PC-3 (cell line): ENCODE measurements at regions not wholly inside any gene's neighbourhood (a gene's known extent, or its start where the extent isn't known, plus 50 kb on each side); places are given as distances from the start of the nearest gene placed in this dataset.

Source experiments
- CTCF ChIP-seq: fragments of 300-600 bp; sonication (generic); conservative IDR thresholded peaks from 2 replicates; pipeline ENCODE4 v1.5.1; 2017; ENCODE audit warnings: antibody characterized with exemption, low read depth, mild to moderate bottlenecking, low read length
- EZH2 ChIP-seq: fragments of 300-600 bp; sonication (generic); IDR thresholded peaks from one replicate; pipeline ENCODE4 v1.6.1; 2017; ENCODE audit warnings: antibody characterized with exemption, mild to moderate bottlenecking, low read length; ENCODE audit not compliant: unreplicated experiment
- EZH2phosphoT487 ChIP-seq: fragments of 300-600 bp; sonication (generic); IDR thresholded peaks from 2 replicates; pipeline ENCODE4 v1.6.1; 2018; ENCODE audit warnings: mild to moderate bottlenecking, antibody characterized with exemption, low read length, borderline replicate concordance

- TF ChIP-seq CTCF = no peak
- no peak for TF ChIP-seq EZH2phosphoT487
- TF ChIP-seq EZH2 = no peak
Measured at GRCh38 chr20:53801609-53802370, 208.2 kb upstream of the ZNF217 start.
